PC-9 (cell line): ENCODE measurements at regions not wholly inside any gene's neighbourhood (a gene's known extent, or its start where the extent isn't known, plus 50 kb on each side); places are given as distances from the start of the nearest gene placed in this dataset.

Experiments
- BruUV-seq: library from RNA; stranded (reverse); fragments of 400-500 nt; replicated peaks from 2 replicates; lab custom pipeline; 2021; lab: Mats Ljungman, UMichigan
- CTCF ChIA-PET: fragments of 300-600 bp; sonication (Branson Sonifier 250); formaldehyde crosslinking; loops from one replicate; lab custom pipeline; 2022; ENCODE audit warnings: antibody characterized with exemption; lab: Charles Lee
- POLR2A ChIA-PET: fragments of 300-600 bp; sonication (Branson Sonifier 250); formaldehyde crosslinking; loops from one replicate; lab custom pipeline; 2022; ENCODE audit warnings: antibody characterized with exemption; ENCODE audit not compliant: unreplicated experiment; lab: Charles Lee
- DNase-seq, 2 experiments: peaks; one replicate each; pipeline versions ENCODE4 v3.0.0 to v3.0.0-alpha.2; 2015 to 2022; ENCODE audit warnings: mixed read lengths in 1 of 2
- H2AFZ ChIP-seq: fragments of 200-600 bp; sonication (generic); 2 replicates; pipeline ENCODE4 v1.8.1; 2017; ENCODE audit warnings: antibody characterized with exemption
- H3F3A ChIP-seq: fragments of 200-600 bp; sonication (generic); 2 replicates; pipeline ENCODE4 v1.8.1; 2017; ENCODE audit warnings: antibody characterized with exemption, mild to moderate bottlenecking, low read depth; ENCODE audit not compliant: insufficient read depth
- H3K27ac ChIP-seq: fragments of 200-600 bp; sonication (generic); 2 replicates; pipeline ENCODE4 v1.6.1; 2016; ENCODE audit warnings: mixed run types
- H3K27me3 ChIP-seq: fragments of 200-600 bp; sonication (generic); 2 replicates; pipeline ENCODE4 v1.6.1; 2016; ENCODE audit warnings: low read depth, mixed run types; ENCODE audit not compliant: insufficient read depth
- H3K36me3 ChIP-seq: fragments of 200-600 bp; sonication (generic); 2 replicates; pipeline ENCODE4 v1.6.1; 2016; ENCODE audit warnings: low read depth, mixed run types
- H3K4me1 ChIP-seq: fragments of 200-600 bp; sonication (generic); replicated peaks from 2 replicates; pipeline ENCODE4 v1.6.1; 2016; ENCODE audit warnings: mixed run types; ENCODE audit not compliant: insufficient read depth
- H3K4me2 ChIP-seq: fragments of 200-600 bp; sonication (generic); 2 replicates; pipeline ENCODE4 v1.6.1; 2017; ENCODE audit warnings: mixed run types
- H3K4me3 ChIP-seq: fragments of 200-600 bp; sonication (generic); 2 replicates; pipeline ENCODE4 v1.6.1; 2016; ENCODE audit warnings: mixed run types
- H3K79me2 ChIP-seq: fragments of 200-600 bp; sonication (generic); 2 replicates; pipeline ENCODE4 v1.6.1; 2017; ENCODE audit warnings: low read depth, mixed run types
- H3K9me2 ChIP-seq: fragments of 200-600 bp; sonication (generic); 2 replicates; pipeline ENCODE4 v1.8.1; 2017; ENCODE audit warnings: mild to moderate bottlenecking; ENCODE audit not compliant: insufficient read depth
- H3K9me3 ChIP-seq: fragments of 200-600 bp; sonication (generic); 2 replicates; pipeline ENCODE4 v1.8.1; 2016; ENCODE audit warnings: low read depth; ENCODE audit not compliant: insufficient read depth
- H4K20me1 ChIP-seq: fragments of 200-600 bp; sonication (generic); 2 replicates; pipeline ENCODE4 v1.8.1; 2017; ENCODE audit not compliant: insufficient read depth
- EZH2 ChIP-seq: fragments of 200-600 bp; sonication (generic); IDR thresholded peaks from 2 replicates; pipeline ENCODE4 v1.8.0; 2017; ENCODE audit warnings: antibody characterized with exemption, low read depth
- intact Hi-C: fragments of 100-400 bp; cut with micrococcal nuclease; formaldehyde crosslinking; loops from one replicate; pipeline ENCODE4 v1.10.0; 2022; ENCODE audit not compliant: unreplicated experiment
- TF ChIP-seq, protein P1 (sequence below): fragments of 200-600 bp; sonication (generic); conservative IDR thresholded peaks from 2 replicates; pipeline ENCODE4 v1.6.1; 2017; ENCODE audit warnings: mixed run types, antibody characterized with exemption, mild to moderate bottlenecking, moderate library complexity

DNA sequence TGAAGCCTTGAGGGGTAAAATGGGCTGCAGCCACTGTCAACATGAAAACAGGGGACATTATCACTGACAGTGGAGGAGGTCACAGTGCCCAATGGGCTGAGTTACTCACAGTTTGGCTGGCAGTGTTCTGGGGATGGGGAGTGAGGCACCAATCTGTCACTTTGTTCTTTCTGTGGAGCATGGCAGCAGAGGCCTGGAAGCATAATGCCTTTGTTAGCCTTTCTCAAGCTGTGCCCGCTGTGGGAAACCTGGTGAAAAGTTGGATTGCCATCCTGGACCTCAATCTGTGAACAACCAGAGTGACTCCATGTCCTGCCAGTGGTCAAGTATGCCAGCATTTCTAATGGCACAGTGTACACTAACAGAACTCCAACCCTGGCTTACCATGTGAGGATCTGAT lies 143.6 kb downstream of the OR2B2 start:
- Histone ChIP-seq H3K27ac (no peak overlapping the region), H4K20me1 (no peaks in the 10 kb centered on the region), H2AFZ (no peak overlapping the region), H3K79me2 (no peaks in the 10 kb centered on the region), H3K4me3 (no peak overlapping the region), H3K27me3 (no peaks in the 10 kb centered on the region), H3K9me3 (no peaks in the 10 kb centered on the region), H3K4me2 (no peak overlapping the region), H3K4me1 (no peaks in the 10 kb centered on the region), H3K9me2 (no peaks in the 10 kb centered on the region), H3F3A (no peaks in the 10 kb centered on the region), H3K36me3 (no peaks in the 10 kb centered on the region)
- TF ChIP-seq EZH2, result no peak
- TF ChIP-seq, protein P1, sequence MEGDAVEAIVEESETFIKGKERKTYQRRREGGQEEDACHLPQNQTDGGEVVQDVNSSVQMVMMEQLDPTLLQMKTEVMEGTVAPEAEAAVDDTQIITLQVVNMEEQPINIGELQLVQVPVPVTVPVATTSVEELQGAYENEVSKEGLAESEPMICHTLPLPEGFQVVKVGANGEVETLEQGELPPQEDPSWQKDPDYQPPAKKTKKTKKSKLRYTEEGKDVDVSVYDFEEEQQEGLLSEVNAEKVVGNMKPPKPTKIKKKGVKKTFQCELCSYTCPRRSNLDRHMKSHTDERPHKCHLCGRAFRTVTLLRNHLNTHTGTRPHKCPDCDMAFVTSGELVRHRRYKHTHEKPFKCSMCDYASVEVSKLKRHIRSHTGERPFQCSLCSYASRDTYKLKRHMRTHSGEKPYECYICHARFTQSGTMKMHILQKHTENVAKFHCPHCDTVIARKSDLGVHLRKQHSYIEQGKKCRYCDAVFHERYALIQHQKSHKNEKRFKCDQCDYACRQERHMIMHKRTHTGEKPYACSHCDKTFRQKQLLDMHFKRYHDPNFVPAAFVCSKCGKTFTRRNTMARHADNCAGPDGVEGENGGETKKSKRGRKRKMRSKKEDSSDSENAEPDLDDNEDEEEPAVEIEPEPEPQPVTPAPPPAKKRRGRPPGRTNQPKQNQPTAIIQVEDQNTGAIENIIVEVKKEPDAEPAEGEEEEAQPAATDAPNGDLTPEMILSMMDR, result no peak
- no peak for DNase-seq
- intact Hi-C loops, result no loop called here
- POLR2A ChIA-PET, result no interaction called here
- no TSS peak for BruUV-seq
- CTCF ChIA-PET, result interaction anchor here (0.6 kb wide), 1 partner anchor 579 kb away, joined by 3 read pairs; no protein-coding TSS in a partner anchor

DNA sequence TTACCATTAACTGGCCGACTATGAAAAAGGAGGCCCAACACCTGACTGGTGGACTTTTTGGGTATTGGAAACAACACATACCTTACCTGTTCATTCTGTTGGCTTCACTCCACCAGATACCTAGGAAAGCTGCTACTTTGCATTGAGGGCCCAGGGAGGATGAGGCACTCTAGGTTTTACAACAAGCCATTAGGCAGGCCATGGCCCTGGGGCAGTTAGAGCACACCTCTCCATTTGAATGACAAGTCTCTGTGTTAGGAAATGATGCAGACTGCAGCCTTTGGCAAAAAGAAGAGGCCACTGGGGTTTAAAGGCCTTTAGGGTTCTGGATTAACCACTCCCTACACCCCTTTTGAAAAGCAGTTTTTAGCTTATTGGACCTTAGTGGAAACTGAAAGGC lies 144.3 kb downstream of the OR2B2 start:
- Histone ChIP-seq H3K9me2 (no peaks in the 10 kb centered on the region), H3K4me3 (no peak overlapping the region), H3K27ac (no peak overlapping the region), H4K20me1 (no peaks in the 10 kb centered on the region), H2AFZ (no peak overlapping the region), H3K4me1 (no peaks in the 10 kb centered on the region), H3K27me3 (no peaks in the 10 kb centered on the region), H3K79me2 (no peaks in the 10 kb centered on the region), H3K36me3 (no peaks in the 10 kb centered on the region), H3K4me2 (no peak overlapping the region), H3F3A (no peaks in the 10 kb centered on the region), H3K9me3 (no peaks in the 10 kb centered on the region)
- TF ChIP-seq, protein P1, result no peak
- TF ChIP-seq EZH2, result no peak
- POLR2A ChIA-PET, result interaction anchor here (0.7 kb wide), 1 partner anchor 26 kb away, joined by 4 read pairs; no protein-coding TSS in a partner anchor
- DNase-seq, result no peak
- intact Hi-C loops, result no loop called here
- BruUV-seq, result no TSS peak
- CTCF ChIA-PET, result no interaction called here

DNA sequence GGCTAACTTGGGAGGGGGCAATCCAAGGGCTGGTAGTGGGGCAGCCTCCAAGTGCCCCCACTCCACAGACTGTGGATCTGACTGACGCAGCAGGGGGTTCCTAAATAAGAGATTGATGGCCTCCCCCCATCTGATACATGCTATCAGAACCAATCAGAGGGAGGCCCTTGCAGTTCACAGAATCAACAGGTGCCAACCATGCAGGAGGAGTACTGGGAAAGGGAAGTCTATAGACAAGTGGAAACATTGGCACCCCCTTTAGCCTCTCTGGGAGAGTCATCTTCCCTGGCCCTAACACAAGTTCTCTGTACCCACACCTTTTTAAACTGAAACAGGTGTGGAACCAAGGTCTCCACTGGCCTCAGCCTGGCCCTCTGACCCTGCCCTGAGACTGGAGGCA lies 145.8 kb downstream of the OR2B2 start:
- Histone ChIP-seq H3K4me1 (no peaks in the 10 kb centered on the region), H3K9me3 (no peaks in the 10 kb centered on the region), H3K36me3 (no peaks in the 10 kb centered on the region), H3K4me2 (no peak overlapping the region), H3K4me3 (no peak overlapping the region), H3K9me2 (no peaks in the 10 kb centered on the region), H4K20me1 (no peaks in the 10 kb centered on the region), H3K79me2 (no peaks in the 10 kb centered on the region), H3K27me3 (no peaks in the 10 kb centered on the region), H3F3A (no peaks in the 10 kb centered on the region), H3K27ac (no peak overlapping the region), H2AFZ (no peak overlapping the region)
- TF ChIP-seq, protein P1, result no peak
- TF ChIP-seq EZH2, result no peak
- no TSS peak for BruUV-seq
- CTCF ChIA-PET, result no interaction called here
- DNase-seq, result no peak
- POLR2A ChIA-PET, result no interaction called here
- intact Hi-C loops, result no loop called here
